ENCODE measurements at regions not wholly inside any gene's neighbourhood (a gene's known extent, or its start where the extent isn't known, plus 50 kb on each side); places are given as distances from the start of the nearest gene placed in this dataset.

- Histone ChIP-seq H3K79me1 (ENCODE audit: low read length) (no peaks in the 10 kb centered on the region), H3K4ac (ENCODE audit: low read depth, low read length) (no peak overlapping the region), H3K23ac (ENCODE audit: low read length) (no peak overlapping the region), H3K4me2 (ENCODE audit: low read length) (no peak overlapping the region), H4K5ac (ENCODE audit: low read length) (no peak overlapping the region), H4K8ac (ENCODE audit: low read depth, low read length) (no peak overlapping the region), H2AK5ac (ENCODE audit: low read length) (no peak overlapping the region), H2BK120ac (ENCODE audit: low read depth, low read length) (no peak overlapping the region), H3K4me3 (ENCODE audit: low read length) (no peak overlapping the region), H3K79me2 (ENCODE audit: control insufficient read depth, insufficient read depth, low read length) (no peaks in the 10 kb centered on the region), H3K27ac (ENCODE audit: low read depth, low read length) (no peak overlapping the region), H3K18ac (ENCODE audit: low read length) (no peak overlapping the region), H3K36me3 (ENCODE audit: control insufficient read depth, insufficient read depth, low read length) (no peaks in the 10 kb centered on the region), H2BK15ac (replicated peaks; ENCODE audit: low read depth) (no peak overlapping the region), H3K56ac (ENCODE audit: low read length) (no peak overlapping the region), H3K27me3 (ENCODE audit: insufficient read depth, low read length, poor library complexity) (no peaks in the 10 kb centered on the region), H3K9ac (ENCODE audit: low read length) (no peak overlapping the region), H2BK5ac (ENCODE audit: low read length) (no peak overlapping the region), H3K4me1 (ENCODE audit: control insufficient read depth, low read depth, low read length) (no peaks in the 10 kb centered on the region)
- WGBS (ENCODE audit: extremely low coverage, insufficient coverage, low lambda C conversion rate): no CpG with 5 or more reads among the region's 4 CpGs
- DNase-seq: no peak
These were observed 82.9 kb downstream of the MAP1LC3B2 start for GRCh38 chr12:116642106-116642505.

GRCh38 chr12:116640281-116640680 is 81.1 kb downstream of the MAP1LC3B2 start:
- no peak overlapping the region for H3K9ac ChIP-seq (ENCODE audit: low read length)
- H2AK5ac ChIP-seq (ENCODE audit: low read length): no peak overlapping the region
- no peak overlapping the region for H3K18ac ChIP-seq (ENCODE audit: low read length)
- no peak overlapping the region for H3K4me2 ChIP-seq (ENCODE audit: low read length)
- no peaks in the 10 kb centered on the region for H3K79me1 ChIP-seq (ENCODE audit: low read length)
- no CpG with 5 or more reads among the region's 1 CpG for WGBS (ENCODE audit: extremely low coverage, insufficient coverage, low lambda C conversion rate)
- no peak overlapping the region for H4K8ac ChIP-seq (ENCODE audit: low read depth, low read length)
- H3K23ac ChIP-seq (ENCODE audit: low read length): no peak overlapping the region
- no peak overlapping the region for H2BK120ac ChIP-seq (ENCODE audit: low read depth, low read length)
- no peaks in the 10 kb centered on the region for H3K36me3 ChIP-seq (ENCODE audit: control insufficient read depth, insufficient read depth, low read length)
- no peak overlapping the region for H3K27ac ChIP-seq (ENCODE audit: low read depth, low read length)
- H4K5ac ChIP-seq (ENCODE audit: low read length): no peak overlapping the region
- no peak overlapping the region for H3K4ac ChIP-seq (ENCODE audit: low read depth, low read length)
- H3K4me3 ChIP-seq (ENCODE audit: low read length): no peak overlapping the region
- no peak overlapping the region for H3K56ac ChIP-seq (ENCODE audit: low read length)
- H3K79me2 ChIP-seq (ENCODE audit: control insufficient read depth, insufficient read depth, low read length): no peaks in the 10 kb centered on the region
- no peak overlapping the region for H2BK15ac ChIP-seq (replicated peaks; ENCODE audit: low read depth)
- no peak overlapping the region for H2BK5ac ChIP-seq (ENCODE audit: low read length)
- H3K4me1 ChIP-seq (ENCODE audit: control insufficient read depth, low read depth, low read length): no peaks in the 10 kb centered on the region
- no peaks in the 10 kb centered on the region for H3K27me3 ChIP-seq (ENCODE audit: insufficient read depth, low read length, poor library complexity)
- DNase-seq: no peak

- H3K4me2 ChIP-seq (ENCODE audit: low read length): no peak overlapping the region
- H3K27ac ChIP-seq (ENCODE audit: low read depth, low read length): no peak overlapping the region
- H2BK120ac ChIP-seq (ENCODE audit: low read depth, low read length): no peak overlapping the region
- no peak overlapping the region for H3K56ac ChIP-seq (ENCODE audit: low read length)
- no peak overlapping the region for H3K23ac ChIP-seq (ENCODE audit: low read length)
- no peaks in the 10 kb centered on the region for H3K79me1 ChIP-seq (ENCODE audit: low read length)
- H3K9ac ChIP-seq (ENCODE audit: low read length): no peak overlapping the region
- H3K4me3 ChIP-seq (ENCODE audit: low read length): no peak overlapping the region
- no peak overlapping the region for H3K18ac ChIP-seq (ENCODE audit: low read length)
- no peak overlapping the region for H2BK15ac ChIP-seq (replicated peaks; ENCODE audit: low read depth)
- H3K36me3 ChIP-seq (ENCODE audit: control insufficient read depth, insufficient read depth, low read length): no peaks in the 10 kb centered on the region
- WGBS (ENCODE audit: extremely low coverage, insufficient coverage, low lambda C conversion rate): no CpG with 5 or more reads among the region's 4 CpGs
- no peaks in the 10 kb centered on the region for H3K4me1 ChIP-seq (ENCODE audit: control insufficient read depth, low read depth, low read length)
- H2BK5ac ChIP-seq (ENCODE audit: low read length): no peak overlapping the region
- DNase-seq: no peak
- no peak overlapping the region for H4K8ac ChIP-seq (ENCODE audit: low read depth, low read length)
- H3K27me3 ChIP-seq (ENCODE audit: insufficient read depth, low read length, poor library complexity): no peaks in the 10 kb centered on the region
- no peak overlapping the region for H2AK5ac ChIP-seq (ENCODE audit: low read length)
- H3K79me2 ChIP-seq (ENCODE audit: control insufficient read depth, insufficient read depth, low read length): no peaks in the 10 kb centered on the region
- no peak overlapping the region for H3K4ac ChIP-seq (ENCODE audit: low read depth, low read length)
- no peak overlapping the region for H4K5ac ChIP-seq (ENCODE audit: low read length)
These were observed 80.6 kb downstream of the MAP1LC3B2 start for GRCh38 chr12:116639765-116640164.

GRCh38 chr12:116638376-116638775 is 79.2 kb downstream of the MAP1LC3B2 start:
- no peaks in the 10 kb centered on the region for H3K79me1 ChIP-seq (ENCODE audit: low read length)
- no peak overlapping the region for H2AK5ac ChIP-seq (ENCODE audit: low read length)
- no peaks in the 10 kb centered on the region for H3K79me2 ChIP-seq (ENCODE audit: control insufficient read depth, insufficient read depth, low read length)
- no peaks in the 10 kb centered on the region for H3K27me3 ChIP-seq (ENCODE audit: insufficient read depth, low read length, poor library complexity)
- no peak overlapping the region for H4K5ac ChIP-seq (ENCODE audit: low read length)
- H3K4ac ChIP-seq (ENCODE audit: low read depth, low read length): no peak overlapping the region
- no peak overlapping the region for H3K56ac ChIP-seq (ENCODE audit: low read length)
- no CpG with 5 or more reads among the region's 2 CpGs for WGBS (ENCODE audit: extremely low coverage, insufficient coverage, low lambda C conversion rate)
- no peak overlapping the region for H2BK5ac ChIP-seq (ENCODE audit: low read length)
- no peak overlapping the region for H2BK120ac ChIP-seq (ENCODE audit: low read depth, low read length)
- H3K4me2 ChIP-seq (ENCODE audit: low read length): no peak overlapping the region
- no peak for DNase-seq
- no peak overlapping the region for H3K27ac ChIP-seq (ENCODE audit: low read depth, low read length)
- H3K4me3 ChIP-seq (ENCODE audit: low read length): no peak overlapping the region
- no peak overlapping the region for H2BK15ac ChIP-seq (replicated peaks; ENCODE audit: low read depth)
- no peak overlapping the region for H4K8ac ChIP-seq (ENCODE audit: low read depth, low read length)
- H3K23ac ChIP-seq (ENCODE audit: low read length): no peak overlapping the region
- no peak overlapping the region for H3K18ac ChIP-seq (ENCODE audit: low read length)
- H3K4me1 ChIP-seq (ENCODE audit: control insufficient read depth, low read depth, low read length): no peaks in the 10 kb centered on the region
- no peak overlapping the region for H3K9ac ChIP-seq (ENCODE audit: low read length)
- H3K36me3 ChIP-seq (ENCODE audit: control insufficient read depth, insufficient read depth, low read length): no peaks in the 10 kb centered on the region

GRCh38 chr12:116637589-116638150 is 78.5 kb downstream of the MAP1LC3B2 start:
- Histone ChIP-seq H2BK15ac (replicated peaks; ENCODE audit: low read depth) (no peak overlapping the region), H3K27me3 (ENCODE audit: insufficient read depth, low read length, poor library complexity) (no peaks in the 10 kb centered on the region), H3K79me1 (ENCODE audit: low read length) (no peaks in the 10 kb centered on the region), H3K18ac (ENCODE audit: low read length) (no peak overlapping the region), H3K4me1 (ENCODE audit: control insufficient read depth, low read depth, low read length) (no peaks in the 10 kb centered on the region), H3K4ac (ENCODE audit: low read depth, low read length) (no peak overlapping the region), H4K5ac (ENCODE audit: low read length) (no peak overlapping the region), H3K4me2 (ENCODE audit: low read length) (no peak overlapping the region), H3K79me2 (ENCODE audit: control insufficient read depth, insufficient read depth, low read length) (no peaks in the 10 kb centered on the region), H2BK5ac (ENCODE audit: low read length) (no peak overlapping the region), H3K23ac (ENCODE audit: low read length) (no peak overlapping the region), H3K56ac (ENCODE audit: low read length) (no peak overlapping the region), H4K8ac (ENCODE audit: low read depth, low read length) (no peak overlapping the region), H3K4me3 (ENCODE audit: low read length) (no peak overlapping the region), H3K27ac (ENCODE audit: low read depth, low read length) (no peak overlapping the region), H3K9ac (ENCODE audit: low read length) (no peak overlapping the region), H2BK120ac (ENCODE audit: low read depth, low read length) (no peak overlapping the region), H3K36me3 (ENCODE audit: control insufficient read depth, insufficient read depth, low read length) (no peaks in the 10 kb centered on the region), H2AK5ac (ENCODE audit: low read length) (no peak overlapping the region)
- DNase-seq: no peak
- WGBS (ENCODE audit: extremely low coverage, insufficient coverage, low lambda C conversion rate): no CpG with 5 or more reads among the region's 6 CpGs

Data from mesendoderm (in vitro differentiated cells).